DOHH2 (cell line): ENCODE measurements at regions not wholly inside any gene's neighbourhood (a gene's known extent, or its start where the extent isn't known, plus 50 kb on each side); places are given as distances from the start of the nearest gene placed in this dataset.

ENCODE experiments used
- H3F3A ChIP-seq: fragments of 200-600 bp; sonication (generic), shearing (Covaris generic); 2 replicates; pipeline ENCODE4 v1.6.0; 2016; ENCODE audit warnings: antibody characterized with exemption, mild to moderate bottlenecking; ENCODE audit not compliant: control insufficient read depth, insufficient read depth
- H3K27ac ChIP-seq: fragments of 200-600 bp; sonication (generic); 2 replicates; pipeline ENCODE4 v1.5.1; 2014; ENCODE audit warnings: low read depth, mild to moderate bottlenecking, low read length, moderate library complexity
- H3K27me3 ChIP-seq: fragments of 200-600 bp; sonication (generic); 2 replicates; pipeline ENCODE4 v1.6.1; 2014; ENCODE audit warnings: mild to moderate bottlenecking, low read length, mixed read lengths; ENCODE audit not compliant: control insufficient read depth
- H3K36me3 ChIP-seq: fragments of 200-600 bp; sonication (generic); 2 replicates; pipeline ENCODE4 v1.6.1; 2014; ENCODE audit warnings: mild to moderate bottlenecking, low read length, moderate library complexity, mixed read lengths; ENCODE audit not compliant: control insufficient read depth
- H3K4me1 ChIP-seq: fragments of 200-600 bp; sonication (generic); 2 replicates; pipeline ENCODE4 v1.6.1; 2014; ENCODE audit warnings: mild to moderate bottlenecking, low read length, mixed read lengths; ENCODE audit not compliant: control insufficient read depth
- H3K4me2 ChIP-seq: fragments of 200-600 bp; sonication (generic); 2 replicates; pipeline ENCODE4 v1.6.0; 2014; ENCODE audit warnings: mild to moderate bottlenecking, low read length, moderate library complexity
- H3K4me3 ChIP-seq: fragments of 200-600 bp; sonication (generic); 2 replicates; pipeline ENCODE4 v1.5.1; 2014; ENCODE audit warnings: mild to moderate bottlenecking, low read length, mixed read lengths
- H3K79me2 ChIP-seq: fragments of 200-600 bp; sonication (generic); 2 replicates; pipeline ENCODE4 v1.6.1; 2014; ENCODE audit warnings: mild to moderate bottlenecking, low read length, mixed read lengths; ENCODE audit not compliant: control insufficient read depth
- H3K9me2 ChIP-seq: fragments of 200-600 bp; sonication (generic); replicated peaks from 2 replicates; pipeline ENCODE4 v1.6.1; 2014; ENCODE audit warnings: mild to moderate bottlenecking, low read length, mixed read lengths; ENCODE audit not compliant: control insufficient read depth
- H3K9me3 ChIP-seq: fragments of 200-600 bp; sonication (generic); 2 replicates; pipeline ENCODE4 v1.6.1; 2014; ENCODE audit warnings: antibody characterized with exemption, low read length, mixed read lengths; ENCODE audit not compliant: control insufficient read depth, insufficient read depth
- H4K20me1 ChIP-seq: fragments of 200-600 bp; sonication (generic); 2 replicates; pipeline ENCODE4 v1.6.0; 2014; ENCODE audit warnings: low read depth, mild to moderate bottlenecking, antibody characterized with exemption, low read length, moderate library complexity; ENCODE audit not compliant: control insufficient read depth, insufficient read depth
- CTCF ChIP-seq: fragments of 200-600 bp; sonication (generic); IDR thresholded peaks from one replicate; pipeline ENCODE4 v1.5.1; 2014; ENCODE audit warnings: antibody characterized with exemption, mild to moderate bottlenecking, low read depth, low read length; ENCODE audit not compliant: poor library complexity, severe bottlenecking
- EZH2phosphoT487 ChIP-seq: fragments of 200-600 bp; sonication (generic); IDR thresholded peaks from 2 replicates; pipeline ENCODE4 v1.6.1; 2017; ENCODE audit warnings: borderline replicate concordance, mild to moderate bottlenecking, antibody characterized with exemption, low read length, moderate library complexity, mixed read lengths

GRCh38 chr10:78768876-78769275 lies 299.9 kb upstream of the ZMIZ1 start:
- H3K27me3 ChIP-seq = no peaks in the 10 kb centered on the region
- no peaks in the 10 kb centered on the region for H3K9me2 ChIP-seq
- H3K4me2 ChIP-seq = no peak overlapping the region
- H3K27ac ChIP-seq = no peak overlapping the region
- no peaks in the 10 kb centered on the region for H3K4me1 ChIP-seq
- H4K20me1 ChIP-seq = no peaks in the 10 kb centered on the region
- H3F3A ChIP-seq = no peaks in the 10 kb centered on the region
- H3K4me3 ChIP-seq = no peak overlapping the region
- no peaks in the 10 kb centered on the region for H3K79me2 ChIP-seq
- no peak for TF ChIP-seq CTCF
- TF ChIP-seq EZH2phosphoT487 = no peak
- H3K36me3 ChIP-seq = no peaks in the 10 kb centered on the region
- H3K9me3 ChIP-seq = no peaks in the 10 kb centered on the region

GRCh38 chr10:78769526-78769925 lies 299.2 kb upstream of the ZMIZ1 start:
- Histone ChIP-seq H3K4me3 (no peak overlapping the region), H3K4me1 (no peaks in the 10 kb centered on the region), H3K27me3 (no peaks in the 10 kb centered on the region), H3K4me2 (no peak overlapping the region), H3F3A (no peaks in the 10 kb centered on the region), H3K9me2 (no peaks in the 10 kb centered on the region), H3K27ac (no peak overlapping the region), H3K9me3 (no peaks in the 10 kb centered on the region), H4K20me1 (no peaks in the 10 kb centered on the region), H3K79me2 (no peaks in the 10 kb centered on the region), H3K36me3 (no peaks in the 10 kb centered on the region)
- no peak for TF ChIP-seq EZH2phosphoT487
- TF ChIP-seq CTCF = no peak

- Histone ChIP-seq H3K36me3 (no peaks in the 10 kb centered on the region), H3K9me3 (no peaks in the 10 kb centered on the region), H3K27me3 (no peaks in the 10 kb centered on the region), H3K4me3 (no peak overlapping the region), H3K9me2 (no peaks in the 10 kb centered on the region), H3K4me2 (no peak overlapping the region), H4K20me1 (no peaks in the 10 kb centered on the region), H3K79me2 (no peaks in the 10 kb centered on the region), H3F3A (no peaks in the 10 kb centered on the region), H3K4me1 (no peaks in the 10 kb centered on the region), H3K27ac (no peak overlapping the region)
- TF ChIP-seq CTCF = no peak
- no peak for TF ChIP-seq EZH2phosphoT487
These were observed 298.3 kb upstream of the ZMIZ1 start for GRCh38 chr10:78770167-78771090.
